Naive B cell (primary cell): ENCODE measurements at regions not wholly inside any gene's neighbourhood (a gene's known extent, or its start where the extent isn't known, plus 50 kb on each side); places are given as distances from the start of the nearest gene placed in this dataset.

Experiments used
- ATAC-seq, 2 donors: fragments of 150-1000 bp; cut with Tn5 transposase; 2 replicates each; pipeline ENCODE4 v1.10.0; 2021; ENCODE audit warnings: low read depth in 2 of 2, mild to moderate bottlenecking in 2 of 2, moderate library complexity in 2 of 2
- DNase-seq: peaks from one replicate; pipeline ENCODE4 v3.0.0; 2022
- H3K27ac Mint-ChIP-seq, 6 donors: one replicate each; pipeline ENCODE4 v1.8.0; 2020 to 2022; ENCODE audit warnings: mild to moderate bottlenecking in 6 of 6, mixed read lengths in 6 of 6, moderate library complexity in 5 of 6, inconsistent platforms in 2 of 6
- H3K27me3 Mint-ChIP-seq, 3 donors: one replicate each; pipeline ENCODE4 v1.8.0; 2021 to 2022; ENCODE audit warnings: mixed read lengths in 3 of 3, mild to moderate bottlenecking in 1 of 3
- H3K36me3 Mint-ChIP-seq, 2 donors: one replicate each; pipeline ENCODE4 v1.8.0; 2020 to 2022; ENCODE audit warnings: mixed read lengths in 2 of 2, inconsistent platforms in 1 of 2, mild to moderate bottlenecking in 1 of 2
- H3K4me1 Mint-ChIP-seq, 3 donors: one replicate each; pipeline ENCODE4 v1.8.0; 2020 to 2022; ENCODE audit warnings: mixed read lengths in 3 of 3, inconsistent platforms in 1 of 3, mild to moderate bottlenecking in 1 of 3, moderate library complexity in 1 of 3
- H3K4me3 Mint-ChIP-seq, 8 donors: one replicate each; pipeline ENCODE4 v1.8.0; 2020 to 2022; ENCODE audit warnings: mild to moderate bottlenecking in 8 of 8, mixed read lengths in 8 of 8, moderate library complexity in 8 of 8, inconsistent platforms in 2 of 8
- H3K9me3 Mint-ChIP-seq, 7 donors: one replicate each; pipeline ENCODE4 v1.8.0; 2020 to 2022; ENCODE audit warnings: mixed read lengths in 7 of 7, mild to moderate bottlenecking in 5 of 7, inconsistent platforms in 2 of 7, moderate library complexity in 1 of 7

DNA sequence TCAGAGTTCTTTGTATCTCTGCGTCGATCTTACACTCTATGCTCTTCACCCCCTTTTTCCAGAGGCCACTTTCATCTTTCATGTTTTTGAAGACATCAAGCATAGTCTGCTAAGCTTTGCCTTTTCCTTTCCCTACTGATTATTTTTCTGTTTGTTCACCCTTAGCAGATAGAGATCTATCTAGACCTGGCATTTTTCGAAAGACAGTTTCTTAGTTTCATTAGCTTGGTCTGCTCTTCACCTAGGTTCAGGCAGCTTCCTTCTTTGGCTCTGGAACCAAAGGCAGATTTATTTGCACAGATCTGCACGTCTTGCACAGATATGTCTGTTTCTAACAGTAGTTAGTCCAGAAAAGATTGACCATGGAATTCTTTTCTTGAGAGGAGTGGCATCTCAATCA lies 122.7 kb upstream of the HS3ST5 start:
- no peak for ATAC-seq
- peaks cover 0 to 2% (median 0%) of the 10 kb centered on the region in 7 donors for H3K9me3 Mint-ChIP-seq
- no peak overlapping the region for H3K4me3 Mint-ChIP-seq
- H3K4me1 Mint-ChIP-seq, result no peaks in the 10 kb centered on the region
- DNase-seq, result no peak
- H3K27ac Mint-ChIP-seq, result no peak overlapping the region
- H3K36me3 Mint-ChIP-seq, result no peaks in the 10 kb centered on the region
- no peaks in the 10 kb centered on the region for H3K27me3 Mint-ChIP-seq

- peaks cover 0 to 4% (median 0%) of the 10 kb centered on the region in 7 donors for H3K9me3 Mint-ChIP-seq
- no peak for DNase-seq
- H3K4me3 Mint-ChIP-seq, result no peak overlapping the region
- no peaks in the 10 kb centered on the region for H3K36me3 Mint-ChIP-seq
- H3K27ac Mint-ChIP-seq, result no peak overlapping the region
- H3K27me3 Mint-ChIP-seq, result no peaks in the 10 kb centered on the region
- no peak for ATAC-seq
- no peaks in the 10 kb centered on the region for H3K4me1 Mint-ChIP-seq
These were observed 111.0 kb upstream of the HS3ST5 start for GRCh38 chr6:114453737-114454276.

DNA sequence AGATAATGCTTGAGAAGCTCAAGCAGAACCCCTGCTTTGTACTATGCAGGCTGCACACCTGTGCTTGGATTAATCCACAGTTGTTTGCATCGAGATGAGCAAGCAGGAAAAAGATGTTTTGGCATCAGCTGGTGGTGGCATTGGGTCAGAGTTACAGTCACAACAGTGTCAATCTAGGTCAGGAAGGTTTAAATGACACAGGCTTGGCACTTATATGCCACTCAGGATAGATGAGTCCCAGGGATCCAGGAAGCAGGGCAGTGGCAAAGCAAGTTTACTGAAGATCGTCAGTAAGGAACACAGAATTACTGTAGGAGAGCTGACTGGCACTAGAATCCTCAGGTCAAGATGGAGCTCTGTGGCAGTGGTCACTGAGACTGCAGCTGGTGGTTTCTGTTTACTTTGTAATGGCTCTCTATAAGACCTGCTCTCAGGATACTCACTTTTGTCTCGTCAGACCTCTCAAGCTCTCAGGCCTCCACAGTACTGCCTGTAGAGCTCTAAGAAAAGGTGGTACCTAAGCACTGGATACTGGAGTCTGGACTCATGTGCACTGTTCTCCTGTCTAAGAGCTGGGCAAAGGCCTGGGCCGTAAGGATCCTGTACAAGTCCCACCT lies 110.1 kb upstream of the HS3ST5 start:
- Mint-ChIP-seq H3K9me3 (peaks cover 0 to 4% (median 0%) of the 10 kb centered on the region in 7 donors), H3K4me3 (no peak overlapping the region), H3K27ac (no peak overlapping the region), H3K27me3 (no peaks in the 10 kb centered on the region), H3K36me3 (no peaks in the 10 kb centered on the region), H3K4me1 (no peaks in the 10 kb centered on the region)
- ATAC-seq (no peak), DNase-seq (no peak)

- H3K36me3 Mint-ChIP-seq, result no peaks in the 10 kb centered on the region
- H3K9me3 Mint-ChIP-seq, result peaks cover 0 to 1% (median 0%) of the 10 kb centered on the region in 7 donors
- DNase-seq, result no peak
- H3K4me1 Mint-ChIP-seq, result no peaks in the 10 kb centered on the region
- H3K27ac Mint-ChIP-seq, result no peak overlapping the region
- H3K4me3 Mint-ChIP-seq, result no peak overlapping the region
- H3K27me3 Mint-ChIP-seq, result no peaks in the 10 kb centered on the region
- ATAC-seq, result no peak
These were observed 107.8 kb upstream of the HS3ST5 start for GRCh38 chr6:114450631-114451030.

GRCh38 chr6:114449659-114450058 lies 106.8 kb upstream of the HS3ST5 start:
- DNase-seq (no peak), ATAC-seq (no peak)
- Mint-ChIP-seq H3K9me3 (peaks cover 0 to 9% (median 0%) of the 10 kb centered on the region in 7 donors), H3K4me1 (no peaks in the 10 kb centered on the region), H3K27ac (no peak overlapping the region), H3K27me3 (no peaks in the 10 kb centered on the region), H3K4me3 (no peak overlapping the region), H3K36me3 (no peaks in the 10 kb centered on the region)

DNA sequence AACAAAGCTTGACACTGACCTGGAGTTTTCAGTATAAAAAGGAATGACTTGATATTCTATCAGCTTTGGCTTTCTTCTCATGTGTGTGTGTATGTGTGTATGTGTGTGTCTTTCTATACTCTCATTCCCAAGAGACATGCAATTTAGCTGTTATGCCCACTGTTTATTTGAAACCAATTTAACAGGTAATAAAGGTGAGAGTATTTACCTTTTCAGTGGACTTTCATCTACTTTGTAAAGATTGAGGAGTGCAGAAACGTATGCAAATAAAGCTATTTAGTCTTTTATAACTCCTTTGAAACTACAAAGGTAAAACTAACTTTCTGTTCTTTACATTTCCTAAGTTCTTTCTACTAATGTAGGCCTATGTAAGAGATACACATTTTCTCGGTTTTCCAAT lies 103.5 kb upstream of the HS3ST5 start:
- Mint-ChIP-seq H3K27ac (no peak overlapping the region), H3K4me3 (no peak overlapping the region), H3K27me3 (no peaks in the 10 kb centered on the region), H3K9me3 (peaks cover 0 to 9% (median 0%) of the 10 kb centered on the region in 7 donors), H3K4me1 (no peaks in the 10 kb centered on the region), H3K36me3 (no peaks in the 10 kb centered on the region)
- DNase-seq (no peak), ATAC-seq (no peak)

DNA sequence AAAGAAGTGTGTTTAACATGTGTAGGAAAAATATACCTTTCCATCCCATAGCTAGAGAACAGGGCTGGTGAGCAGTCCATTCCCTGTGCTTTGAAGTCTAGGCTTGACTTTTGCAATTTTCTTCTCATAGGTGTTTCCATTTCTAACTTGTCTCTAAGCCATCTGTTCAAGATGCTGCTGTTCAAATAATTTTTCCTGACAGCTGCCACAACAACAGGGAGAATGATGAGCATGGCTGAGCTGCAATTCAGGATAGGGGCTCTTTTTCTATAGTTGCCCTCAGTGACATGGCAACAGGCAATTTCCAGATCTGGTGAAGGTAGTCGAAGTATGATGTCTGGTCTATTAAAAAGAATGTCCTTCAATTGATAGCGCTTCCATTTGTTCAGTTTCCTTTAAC lies 103.0 kb upstream of the HS3ST5 start:
- Mint-ChIP-seq H3K9me3 (peaks cover 0 to 9% (median 0%) of the 10 kb centered on the region in 7 donors), H3K4me3 (no peak overlapping the region), H3K4me1 (no peaks in the 10 kb centered on the region), H3K27ac (no peak overlapping the region), H3K27me3 (no peaks in the 10 kb centered on the region), H3K36me3 (no peaks in the 10 kb centered on the region)
- DNase-seq (no peak), ATAC-seq (no peak)

- no peak for ATAC-seq
- Mint-ChIP-seq H3K9me3 (peaks cover 0 to 2% (median 0%) of the 10 kb centered on the region in 7 donors), H3K27ac (no peak overlapping the region), H3K4me1 (no peaks in the 10 kb centered on the region), H3K27me3 (no peaks in the 10 kb centered on the region), H3K4me3 (no peak overlapping the region), H3K36me3 (no peaks in the 10 kb centered on the region)
- DNase-seq, result no peak
These were observed 96.6 kb upstream of the HS3ST5 start for GRCh38 chr6:114439411-114439810.

DNA sequence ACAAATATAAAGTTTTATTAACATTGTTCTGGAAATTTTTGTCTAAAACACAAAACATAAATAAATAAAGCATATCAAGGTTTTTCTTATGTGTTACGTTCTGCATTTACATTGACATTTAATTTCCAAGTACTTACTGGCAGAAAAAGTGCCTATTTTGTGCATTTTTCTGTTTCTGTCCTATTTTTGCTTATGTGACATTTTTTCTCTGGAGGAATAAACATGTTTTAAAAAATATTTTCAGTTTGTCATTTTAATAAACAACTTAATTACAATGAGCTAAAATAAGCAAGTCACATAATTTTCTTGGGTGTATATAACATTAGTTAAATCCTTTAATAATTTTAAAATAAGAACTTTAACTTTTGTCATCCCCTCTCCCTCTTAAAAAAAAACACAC lies 94.4 kb upstream of the HS3ST5 start:
- no peak overlapping the region for H3K27ac Mint-ChIP-seq
- no peak overlapping the region for H3K4me3 Mint-ChIP-seq
- peaks cover 0 to 3% (median 0%) of the 10 kb centered on the region in 7 donors for H3K9me3 Mint-ChIP-seq
- no peaks in the 10 kb centered on the region for H3K4me1 Mint-ChIP-seq
- DNase-seq (no peak), ATAC-seq (no peak)
- no peaks in the 10 kb centered on the region for H3K36me3 Mint-ChIP-seq
- H3K27me3 Mint-ChIP-seq, result no peaks in the 10 kb centered on the region

GRCh38 chr6:114436691-114437090 lies 93.9 kb upstream of the HS3ST5 start:
- Mint-ChIP-seq H3K9me3 (peaks cover 0 to 3% (median 0%) of the 10 kb centered on the region in 7 donors), H3K27me3 (no peaks in the 10 kb centered on the region), H3K36me3 (no peaks in the 10 kb centered on the region), H3K4me3 (no peak overlapping the region), H3K4me1 (no peaks in the 10 kb centered on the region), H3K27ac (no peak overlapping the region)
- ATAC-seq (no peak), DNase-seq (no peak)

- H3K9me3 Mint-ChIP-seq, result peaks cover 0 to 3% (median 0%) of the 10 kb centered on the region in 7 donors
- H3K27ac Mint-ChIP-seq, result no peak overlapping the region
- ATAC-seq, result no peak
These were observed 93.2 kb upstream of the HS3ST5 start for GRCh38 chr6:114435985-114436384.

DNA sequence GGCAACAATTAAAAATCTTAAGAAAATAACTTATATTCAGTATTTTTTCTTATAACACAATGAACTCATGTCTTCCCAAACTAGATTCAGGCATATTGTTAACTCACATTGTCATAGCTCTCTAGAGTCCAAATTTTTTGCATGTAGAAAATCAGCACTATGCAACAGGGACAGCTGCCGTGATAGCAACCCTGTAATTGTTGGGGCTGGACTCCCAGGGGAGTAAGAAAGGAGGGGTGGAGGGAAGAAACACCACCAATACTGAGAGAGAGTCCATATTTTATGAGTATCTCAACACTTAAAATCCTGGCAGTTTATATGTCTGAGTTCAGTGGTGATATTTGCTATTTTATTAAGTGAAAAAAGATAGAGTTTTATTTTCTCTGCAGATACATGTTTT lies 89.6 kb upstream of the HS3ST5 start:
- peaks cover 0 to 6% (median 0%) of the 10 kb centered on the region in 7 donors for H3K9me3 Mint-ChIP-seq
- ATAC-seq, result no peak
- no peak overlapping the region for H3K27ac Mint-ChIP-seq
- H3K36me3 Mint-ChIP-seq, result no peaks in the 10 kb centered on the region
- no peak overlapping the region for H3K4me3 Mint-ChIP-seq
- no peaks in the 10 kb centered on the region for H3K4me1 Mint-ChIP-seq
- H3K27me3 Mint-ChIP-seq, result no peaks in the 10 kb centered on the region
- no peak for DNase-seq

More at GRCh38 chr6:114435985-114436384, 93.2 kb upstream of the HS3ST5 start:
- H3K36me3 Mint-ChIP-seq, result no peaks in the 10 kb centered on the region
- H3K4me1 Mint-ChIP-seq, result no peaks in the 10 kb centered on the region
- no peak overlapping the region for H3K4me3 Mint-ChIP-seq
- no peak for DNase-seq
- no peaks in the 10 kb centered on the region for H3K27me3 Mint-ChIP-seq

DNA sequence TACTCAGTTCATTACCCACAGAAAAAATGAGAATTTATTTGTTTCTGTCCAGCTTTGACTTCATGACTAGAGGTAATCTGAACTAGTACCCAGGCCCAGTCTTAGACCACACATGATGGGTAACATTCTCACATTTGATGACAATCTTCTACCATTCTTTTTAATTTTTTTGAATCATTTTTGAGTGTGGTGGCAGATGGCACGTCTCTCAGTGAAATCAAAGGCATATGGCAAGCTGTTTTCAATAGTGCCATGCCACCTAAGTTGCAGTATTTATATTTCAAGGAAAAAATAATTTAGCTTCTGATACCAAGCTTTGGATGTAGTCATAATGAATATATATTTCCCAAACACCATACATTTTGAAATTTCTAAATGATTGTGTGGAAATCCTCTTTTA lies 88.8 kb upstream of the HS3ST5 start:
- Mint-ChIP-seq H3K9me3 (peaks cover 0 to 8% (median 1%) of the 10 kb centered on the region in 7 donors), H3K36me3 (no peaks in the 10 kb centered on the region), H3K27ac (no peak overlapping the region), H3K27me3 (no peaks in the 10 kb centered on the region), H3K4me3 (no peak overlapping the region), H3K4me1 (no peaks in the 10 kb centered on the region)
- DNase-seq (no peak), ATAC-seq (no peak)

- no peaks in the 10 kb centered on the region for H3K36me3 Mint-ChIP-seq
- no peak overlapping the region for H3K27ac Mint-ChIP-seq
- no peaks in the 10 kb centered on the region for H3K27me3 Mint-ChIP-seq
- H3K4me1 Mint-ChIP-seq, result no peaks in the 10 kb centered on the region
- ATAC-seq (no peak), DNase-seq (no peak)
- peaks cover 0 to 11% (median 4%) of the 10 kb centered on the region in 7 donors for H3K9me3 Mint-ChIP-seq
- H3K4me3 Mint-ChIP-seq, result no peak overlapping the region
These were observed 87.8 kb upstream of the HS3ST5 start for GRCh38 chr6:114430534-114431124.
